ENCODE measurements at regions not wholly inside any gene's neighbourhood (a gene's known extent, or its start where the extent isn't known, plus 50 kb on each side); places are given as distances from the start of the nearest gene placed in this dataset.
A peak's percentile ranks its signal among the peaks of the same experiment; 100 is the strongest.
"Not testable (repeated sequence)": the region's sequence is repeated elsewhere in the genome, so short reads cannot be mapped to it uniquely, and the experiment has no call there.

- DNase-seq (ENCODE audit: low spot score): no peak
Observed at GRCh38 chr18:22701326-22701725, 231.8 kb upstream of the RBBP8 start.

DNA sequence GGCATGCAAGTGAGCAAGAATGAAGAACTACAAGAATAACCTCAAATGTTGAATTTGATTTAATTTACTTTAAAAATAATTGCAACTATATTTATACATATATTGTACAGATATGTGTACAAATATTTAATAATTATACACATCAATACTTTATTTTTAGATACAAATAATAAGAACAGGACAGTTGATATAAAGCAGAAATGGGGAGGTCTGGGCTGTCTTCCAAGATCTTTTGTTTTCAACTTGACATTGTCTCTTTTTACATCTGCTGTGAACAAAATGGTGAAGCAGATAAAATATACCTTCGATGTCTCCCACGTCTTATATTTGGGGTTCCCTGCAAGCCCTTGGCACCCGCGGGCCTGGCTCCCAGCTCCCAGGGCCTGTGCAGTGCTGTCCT, 231.3 kb upstream of the RBBP8 start:
- no peak for DNase-seq (ENCODE audit: low spot score)

DNA sequence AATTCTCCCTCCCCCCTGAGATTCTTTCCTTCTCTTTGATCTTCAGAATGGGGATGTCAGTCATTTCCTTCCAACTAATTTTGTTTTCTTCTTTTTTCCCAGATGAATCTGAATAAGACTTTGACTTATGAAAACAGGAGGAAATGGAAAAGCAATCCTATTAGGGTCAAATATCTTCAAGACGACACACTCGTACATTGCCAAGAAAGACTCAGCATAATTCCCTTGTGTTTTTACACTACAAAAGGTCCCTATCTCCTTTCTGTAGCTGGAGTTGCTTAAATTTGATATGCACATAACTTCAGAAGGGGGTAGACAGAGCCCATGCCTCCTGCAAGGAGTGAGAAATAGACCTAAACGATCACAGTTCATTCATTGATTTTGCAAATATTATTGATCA, 230.3 kb upstream of the RBBP8 start:
- no peak for DNase-seq (ENCODE audit: low spot score)

DNA sequence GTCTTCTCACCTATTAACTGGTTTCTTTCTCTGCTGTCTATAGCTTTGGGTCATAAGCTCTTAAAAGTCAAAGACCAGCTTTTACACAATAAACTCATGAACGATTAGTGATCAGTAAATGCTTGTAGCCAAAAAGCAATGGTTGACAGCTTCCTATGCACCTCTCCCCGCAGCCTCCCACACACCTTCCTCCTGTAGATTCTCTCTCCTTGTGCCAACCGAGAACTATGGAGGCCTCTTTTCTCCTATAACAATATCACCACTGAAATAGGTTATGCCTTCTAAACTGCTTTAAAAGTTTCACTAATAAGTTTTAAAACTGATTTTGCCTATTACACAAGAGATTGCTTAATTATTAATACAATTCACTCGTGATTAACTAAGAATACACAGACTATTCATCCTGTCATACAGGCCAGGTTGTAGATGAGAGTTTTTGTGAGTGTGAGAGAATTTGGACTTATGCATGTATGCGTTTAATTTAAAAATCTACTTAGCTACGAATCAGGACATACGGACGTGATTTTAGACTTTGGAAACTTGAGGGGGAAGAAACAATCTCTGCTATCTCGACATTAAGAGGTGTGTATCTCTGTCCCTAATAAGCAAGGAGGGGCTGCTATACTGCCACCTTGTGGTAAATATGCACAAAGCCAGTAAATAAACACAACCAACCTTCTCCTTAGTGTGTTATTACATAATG, 229.1 kb upstream of the RBBP8 start:
- DNase-seq (ENCODE audit: low spot score): peak; percentile 40

GRCh38 chr18:22704586-22704918, 228.6 kb upstream of the RBBP8 start:
- no peak for DNase-seq (ENCODE audit: low spot score)

- peak; percentile 6 for DNase-seq (ENCODE audit: low spot score)
Observed at GRCh38 chr18:22705328-22705727, 227.8 kb upstream of the RBBP8 start.

GRCh38 chr18:22706025-22706424, 227.1 kb upstream of the RBBP8 start:
- not testable (repeated sequence) for DNase-seq (ENCODE audit: low spot score)

DNA sequence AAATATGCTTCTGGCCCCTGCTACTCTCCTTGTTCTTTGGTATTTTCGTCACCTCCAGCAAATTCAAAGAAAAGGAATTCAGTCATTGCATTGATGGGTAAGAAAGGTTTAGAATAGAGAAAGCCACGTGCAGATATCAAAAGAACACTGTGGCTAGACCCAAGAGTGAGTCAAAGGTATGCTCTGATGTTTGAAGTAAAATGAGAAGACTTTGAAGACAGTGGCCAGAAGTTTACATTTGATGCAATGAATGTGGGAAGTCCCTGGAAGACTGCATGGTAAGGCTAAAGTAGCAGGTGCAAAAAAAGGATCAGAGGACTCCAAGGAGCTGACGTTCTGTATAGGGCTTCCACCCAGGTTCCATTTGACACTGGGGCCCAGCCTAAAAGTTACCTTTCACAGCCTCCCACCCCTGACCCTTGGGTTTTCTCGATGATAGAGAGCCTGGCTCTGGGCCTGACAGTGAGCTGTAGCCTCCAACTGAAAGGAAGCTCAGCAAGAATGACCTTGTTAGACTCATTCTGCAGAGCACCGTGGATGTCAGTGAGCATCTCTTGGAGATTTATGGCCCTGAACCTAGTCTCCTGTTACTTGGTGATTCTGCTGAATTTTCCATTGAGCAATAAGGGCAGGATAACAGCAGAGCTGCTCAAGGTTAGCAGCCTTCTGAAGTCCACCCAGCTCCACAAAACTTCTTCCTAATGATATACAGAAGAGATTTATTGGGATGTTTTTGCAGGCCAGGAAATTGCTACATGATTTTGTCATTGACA, 223.7 kb upstream of the RBBP8 start:
- DNase-seq (ENCODE audit: low spot score): no peak

DNA sequence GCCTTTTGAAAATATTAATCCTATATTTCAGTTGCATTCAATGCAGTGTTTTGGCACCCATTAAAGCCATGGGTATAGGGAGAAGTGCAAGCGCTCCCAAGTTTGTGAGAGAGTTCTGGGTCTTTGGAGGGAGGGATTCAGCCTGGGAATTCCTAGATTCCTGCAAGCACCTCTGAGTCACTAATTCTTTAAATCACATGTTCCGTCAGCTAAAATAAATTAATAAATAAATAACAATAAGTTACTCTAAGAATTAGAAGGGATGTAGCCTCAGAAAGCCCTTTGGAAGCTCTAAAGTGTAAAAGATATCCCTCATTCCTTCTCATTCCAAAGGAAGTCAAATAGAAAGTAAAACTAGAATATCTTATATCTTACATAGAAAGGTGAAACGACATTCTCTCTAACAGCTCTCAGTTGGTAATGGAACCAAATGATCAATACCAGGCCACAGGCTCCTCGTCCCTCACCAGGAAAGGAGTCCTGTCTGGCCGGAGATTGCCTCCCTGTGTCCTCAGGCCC, 222.4 kb upstream of the RBBP8 start:
- DNase-seq (ENCODE audit: low spot score): no peak

DNA sequence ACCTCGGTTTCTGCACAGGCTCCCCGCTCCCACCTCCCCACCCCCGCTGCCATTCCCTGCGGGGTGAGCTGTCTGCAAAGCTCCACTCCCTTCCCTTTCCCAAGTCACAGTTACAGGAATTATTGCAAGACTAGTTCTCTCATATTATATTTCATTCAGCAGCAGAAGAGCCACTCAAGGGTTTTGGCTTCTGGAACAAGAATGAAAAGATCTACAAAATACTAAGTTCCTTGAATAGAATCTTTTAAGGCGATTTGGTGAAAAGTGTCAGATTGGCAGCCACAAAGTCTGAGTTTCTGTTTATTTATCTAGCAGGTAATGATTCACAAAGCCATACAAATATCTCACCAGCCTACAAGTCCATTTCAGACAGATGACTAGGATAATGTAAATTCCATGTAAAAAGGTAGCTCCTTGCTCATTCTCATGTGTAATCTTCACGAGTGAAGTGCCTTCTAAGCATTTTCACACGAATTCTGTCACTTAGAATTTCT, 221.9 kb upstream of the RBBP8 start:
- DNase-seq (ENCODE audit: low spot score): no peak

DNA sequence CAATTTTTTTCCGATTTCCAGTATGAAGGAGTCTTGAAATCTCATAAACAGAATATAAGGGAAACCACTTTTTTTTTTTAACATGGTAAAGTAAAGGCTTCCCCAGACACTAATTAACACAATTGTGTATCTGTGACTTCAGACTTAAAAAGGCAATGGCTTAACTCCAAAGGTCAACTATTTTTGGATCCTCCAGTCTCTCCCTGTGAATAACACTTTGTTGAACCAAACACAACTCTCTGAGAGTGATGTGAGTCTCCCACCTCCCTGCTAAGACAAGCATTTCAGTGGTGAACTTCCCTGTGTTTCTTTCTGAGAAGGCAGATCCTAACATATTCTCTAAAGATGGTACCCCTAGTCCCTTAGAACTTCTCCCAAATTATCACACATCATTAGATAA, 219.6 kb upstream of the RBBP8 start:
- no peak for DNase-seq (ENCODE audit: low spot score)

DNA sequence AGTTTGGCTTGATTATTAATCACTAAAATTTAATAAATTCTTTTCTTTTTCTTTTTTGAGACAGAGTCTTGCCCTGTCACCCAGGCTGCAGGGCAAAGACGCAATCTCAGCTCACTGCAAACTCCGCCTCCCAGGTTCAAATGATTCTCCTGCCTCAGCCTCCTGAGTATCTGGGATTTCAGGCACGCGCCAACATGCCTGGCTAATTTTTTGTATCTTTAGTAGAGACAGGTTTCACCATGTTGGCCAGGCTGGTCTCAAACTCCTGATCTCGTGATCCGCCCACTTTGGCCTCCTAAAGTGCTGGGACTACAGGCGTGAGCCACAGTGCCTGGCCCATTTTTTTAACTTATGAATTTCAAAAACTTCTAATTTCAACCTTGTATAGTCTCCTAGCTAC, 215.6 kb upstream of the RBBP8 start:
- not testable (repeated sequence) for DNase-seq (ENCODE audit: low spot score)

DNA sequence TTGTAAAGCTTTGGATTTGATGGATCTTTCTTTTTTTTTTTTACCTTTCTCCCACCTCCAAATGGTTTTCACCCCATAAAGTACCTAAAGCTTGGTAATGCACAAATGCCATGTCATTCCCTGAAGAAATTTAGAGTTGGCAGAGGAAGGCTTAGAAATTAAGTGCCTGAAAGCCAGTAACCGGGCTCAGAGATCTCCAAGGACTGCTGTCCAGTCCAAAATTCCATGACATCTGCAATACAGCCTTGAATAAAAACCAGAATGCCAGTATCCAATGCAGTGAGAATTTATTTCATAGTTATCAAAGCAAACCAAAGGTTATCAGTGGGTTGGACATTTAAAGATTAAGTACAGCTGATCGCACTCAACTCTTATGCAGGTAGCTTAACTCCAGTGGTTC, 209.9 kb upstream of the RBBP8 start:
- no peak for DNase-seq (ENCODE audit: low spot score)

DNA sequence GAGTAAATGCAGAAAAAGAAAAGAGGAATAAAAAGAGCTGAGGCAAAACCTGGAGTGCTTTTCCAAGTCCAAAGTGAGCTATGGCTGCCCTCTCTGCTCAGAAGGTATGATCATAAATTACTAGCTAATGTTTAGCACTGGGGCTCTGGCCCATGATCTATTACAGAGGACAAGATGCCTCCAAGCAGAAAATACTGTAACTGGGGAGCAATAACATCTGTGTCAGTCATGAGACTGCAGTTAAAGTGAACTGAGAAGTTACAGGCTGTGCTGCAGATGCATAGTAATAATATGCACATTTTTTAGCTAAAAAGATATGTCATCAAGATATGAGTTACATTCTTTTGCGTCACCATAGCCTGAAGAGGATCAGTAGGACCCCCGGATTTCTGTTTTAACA, 209.4 kb upstream of the RBBP8 start:
- DNase-seq (ENCODE audit: low spot score): no peak

GRCh38 chr18:22726469-22726868, 206.7 kb upstream of the RBBP8 start:
- no peak for DNase-seq (ENCODE audit: low spot score)

DNA sequence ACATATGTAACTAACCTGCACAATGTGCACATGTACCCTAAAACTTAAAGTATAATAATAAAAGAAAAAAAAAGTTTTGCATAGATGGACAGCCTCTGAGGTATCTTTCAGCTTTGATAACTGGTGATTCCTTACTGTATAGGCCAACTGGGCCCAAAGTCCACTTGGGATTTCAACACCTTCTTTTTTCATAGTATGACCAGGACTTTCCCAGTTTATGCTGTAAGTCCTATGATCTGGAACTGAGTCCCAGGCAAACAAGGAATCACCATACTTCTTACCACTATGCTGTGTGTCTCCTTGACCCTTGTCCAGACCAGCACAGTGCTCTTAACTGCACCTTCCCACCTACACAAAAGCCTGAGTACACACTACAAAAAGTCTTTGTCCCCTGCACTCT, 205.1 kb upstream of the RBBP8 start:
- DNase-seq (ENCODE audit: low spot score): no peak

DNA sequence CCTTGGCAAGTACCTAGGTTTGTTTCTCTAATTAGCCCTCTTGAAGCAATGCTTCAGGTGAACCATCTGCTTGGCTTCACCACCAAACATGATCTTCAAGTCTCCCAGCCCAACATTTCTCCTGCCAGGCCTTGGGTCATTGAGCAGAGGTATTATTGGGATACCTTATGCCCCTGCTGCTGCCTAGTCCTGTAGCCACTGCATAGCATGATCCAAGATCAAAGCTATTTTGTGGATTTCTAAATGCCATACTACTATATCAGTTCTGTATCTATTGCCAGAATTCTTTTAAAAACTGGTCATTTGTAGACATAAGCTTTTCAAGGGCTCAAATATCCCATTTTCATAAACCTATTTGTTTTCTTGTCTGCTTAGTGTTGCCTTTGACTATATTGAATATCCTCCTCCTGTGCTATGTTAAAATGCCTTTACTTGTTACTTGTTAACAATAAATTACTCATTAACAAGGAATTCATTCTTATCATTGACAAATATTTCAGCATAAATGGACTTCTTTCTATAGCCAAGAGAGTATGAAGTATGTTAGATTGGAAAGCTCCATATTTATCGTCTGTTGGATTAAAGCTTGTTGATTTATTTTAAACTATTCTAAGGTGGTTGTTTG, 204.5 kb upstream of the RBBP8 start:
- no peak for DNase-seq (ENCODE audit: low spot score)

DNA sequence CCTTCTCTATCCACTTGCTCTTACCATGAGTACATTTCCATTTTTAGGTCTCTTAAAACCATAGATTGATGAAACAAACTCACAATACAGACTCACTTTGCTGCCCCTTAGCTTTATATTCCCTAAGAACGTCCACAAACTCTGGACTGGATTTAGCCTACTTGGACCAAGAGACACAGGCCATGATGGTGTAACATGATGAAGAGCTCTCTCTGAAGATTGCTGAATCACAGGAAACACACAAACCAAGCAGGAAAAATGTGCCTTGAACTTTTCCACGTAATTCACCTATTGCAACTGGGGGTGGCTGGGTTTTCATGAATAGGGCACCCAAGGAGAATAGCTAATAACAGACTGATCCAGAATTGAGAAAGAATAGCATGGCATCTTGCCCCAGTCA, 201.7 kb upstream of the RBBP8 start:
- DNase-seq (ENCODE audit: low spot score): no peak

GRCh38 chr18:22734105-22734661, 198.9 kb upstream of the RBBP8 start:
- DNase-seq (ENCODE audit: low spot score): no peak

- DNase-seq (ENCODE audit: low spot score): no peak
Observed at GRCh38 chr18:22734791-22735627, 198.1 kb upstream of the RBBP8 start.

GRCh38 chr18:22737054-22737453, 196.1 kb upstream of the RBBP8 start:
- no peak for DNase-seq (ENCODE audit: low spot score)
